GM18861 (cell line): ENCODE measurements at regions not wholly inside any gene's neighbourhood (a gene's known extent, or its start where the extent isn't known, plus 50 kb on each side); places are given as distances from the start of the nearest gene placed in this dataset.

ENCODE experiments used
- ATAC-seq: cut with Tn5 transposase; IDR thresholded peaks from one replicate; pipeline ENCODE4 v1.9.1; 2021; ENCODE audit not compliant: unreplicated experiment

DNA sequence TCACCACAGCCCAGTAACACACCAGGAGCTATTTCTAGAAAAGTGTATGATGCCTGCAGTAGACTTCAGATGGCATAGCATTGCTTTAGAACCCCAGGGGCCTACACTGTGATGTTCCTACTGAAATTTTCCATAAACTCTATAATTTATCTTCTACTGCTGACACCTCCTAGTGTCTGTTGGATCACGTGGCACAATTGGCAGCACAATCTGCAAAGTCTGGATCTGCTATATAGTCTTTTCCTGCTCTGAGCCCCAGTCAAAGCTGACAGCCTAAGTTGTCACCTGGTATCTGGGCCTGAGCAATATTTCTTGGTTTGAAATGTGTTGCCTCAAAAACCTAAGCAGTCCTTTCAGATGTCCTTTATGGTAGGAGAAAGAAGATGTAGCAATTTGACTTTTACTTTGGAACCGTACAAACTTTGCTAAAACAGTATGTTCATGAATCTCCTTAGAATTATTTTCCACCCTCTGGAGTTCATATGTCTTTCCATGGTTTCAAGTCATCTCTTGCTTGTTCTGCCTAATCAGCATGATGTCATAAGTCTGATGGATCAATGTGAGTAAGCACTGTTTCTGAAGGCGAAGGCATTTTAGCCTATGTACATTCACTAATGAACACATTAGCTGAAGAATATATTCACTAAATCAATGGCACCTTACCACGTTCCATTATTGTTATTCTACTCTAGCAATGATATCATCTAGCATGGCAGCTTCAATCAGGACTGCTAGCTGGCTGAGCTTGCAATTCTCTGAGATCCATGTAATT is 536.5 kb upstream of the NBEA start:
- ATAC-seq: no peak

DNA sequence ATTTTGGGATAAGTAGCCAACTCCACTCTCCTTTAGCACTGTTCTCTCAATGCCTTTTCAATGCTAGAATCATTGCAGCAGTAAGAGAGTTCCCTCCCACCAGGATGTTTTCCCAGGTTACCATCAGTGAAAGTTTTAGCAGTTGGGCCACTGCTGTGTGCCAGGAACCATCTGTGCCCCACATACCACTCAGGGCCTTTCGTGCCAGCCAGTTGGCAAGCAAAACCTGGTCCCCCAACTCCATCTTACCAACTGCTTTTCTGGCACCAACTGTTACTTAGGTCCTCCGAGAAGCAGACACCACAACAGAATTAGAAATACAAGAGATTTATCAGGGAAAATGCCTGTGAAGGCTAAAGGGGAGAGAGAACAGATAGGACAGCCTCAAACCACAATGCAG is 533.4 kb upstream of the NBEA start:
- no peak for ATAC-seq

- ATAC-seq: no peak
These were observed 532.4 kb upstream of the NBEA start for GRCh38 chr13:34409496-34410182.

GRCh38 chr13:34410678-34411077 is 531.4 kb upstream of the NBEA start:
- ATAC-seq: no peak

GRCh38 chr13:34411177-34411576 is 530.9 kb upstream of the NBEA start:
- ATAC-seq: no peak

GRCh38 chr13:34411894-34412293 is 530.2 kb upstream of the NBEA start:
- no peak for ATAC-seq

DNA sequence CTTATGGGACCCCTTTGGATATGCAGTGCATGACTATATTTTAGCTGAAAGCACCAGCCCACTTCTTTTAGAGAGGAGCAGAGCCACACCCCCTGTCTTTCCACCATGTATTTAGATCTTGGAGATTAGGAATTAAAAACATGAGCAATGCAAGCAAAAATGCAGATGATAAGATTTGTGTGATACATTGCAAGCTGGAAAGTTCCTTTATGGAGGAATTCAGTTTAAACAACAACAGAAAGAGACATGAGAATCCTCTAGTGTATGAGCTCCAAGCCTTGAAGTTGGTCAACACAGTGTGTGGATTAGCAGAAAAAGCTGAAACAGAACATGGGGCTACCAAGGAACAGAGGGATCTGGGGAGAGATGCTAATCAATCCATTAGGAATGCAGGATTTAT is 529.8 kb upstream of the NBEA start:
- ATAC-seq: no peak

DNA sequence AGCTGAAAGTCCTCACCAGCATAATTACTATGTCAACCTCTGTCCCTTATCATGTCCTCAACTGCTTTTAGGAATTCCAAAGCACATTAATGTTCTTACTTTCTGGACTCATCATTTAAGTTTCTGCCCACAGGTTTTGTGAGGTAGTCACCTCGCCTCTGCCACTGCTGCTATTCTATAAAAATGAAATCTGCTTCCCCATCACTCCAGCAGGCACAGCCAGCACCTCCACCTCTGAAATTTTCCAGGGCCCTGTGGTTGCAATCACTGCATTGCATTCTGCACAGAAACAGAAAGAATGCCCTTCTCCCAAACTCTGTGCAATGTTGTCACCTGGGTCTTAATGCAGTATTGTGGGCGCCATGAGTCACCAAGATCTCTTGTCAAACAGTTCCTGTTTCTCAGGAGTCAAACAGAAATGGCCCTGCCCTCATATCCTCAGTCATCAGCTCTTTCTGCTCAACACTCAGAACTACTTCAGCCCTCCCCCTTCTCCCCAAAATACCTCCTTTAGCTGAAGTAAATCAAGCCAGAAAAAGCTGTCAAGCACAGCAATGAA is 529.2 kb upstream of the NBEA start:
- ATAC-seq: no peak

DNA sequence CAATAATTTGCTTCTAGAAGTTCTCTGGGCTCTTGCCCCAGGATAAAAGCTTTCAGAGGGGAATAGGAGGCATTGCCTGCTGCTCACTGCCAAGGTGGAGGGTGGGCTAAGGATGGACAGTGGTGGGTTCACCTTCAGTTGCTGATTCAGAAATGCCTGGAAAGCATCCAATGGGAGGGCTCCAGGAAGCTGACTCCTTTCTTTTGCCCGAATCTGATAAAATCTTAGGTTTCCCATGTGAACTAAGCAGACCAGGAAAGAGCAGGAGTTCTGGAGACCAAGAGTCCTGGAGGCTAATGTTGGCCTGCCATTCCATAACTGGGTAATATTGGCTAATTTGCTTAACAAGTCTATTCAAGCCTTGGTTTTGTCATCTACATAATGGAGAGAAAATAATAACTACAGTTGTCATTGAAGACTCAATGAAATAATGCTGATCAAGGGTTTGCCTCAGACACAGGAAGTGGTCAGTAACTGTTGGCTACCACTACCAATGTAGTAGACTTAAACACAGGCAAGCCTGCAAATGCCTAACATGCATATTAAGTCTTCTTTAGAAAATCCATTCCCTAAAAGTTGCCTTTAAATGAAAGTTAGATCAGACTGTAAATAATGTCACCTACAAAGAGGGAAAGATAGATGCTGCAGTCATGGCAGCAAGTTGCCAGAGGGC is 528.4 kb upstream of the NBEA start:
- ATAC-seq: no peak

- ATAC-seq: no peak
These were observed 527.5 kb upstream of the NBEA start for GRCh38 chr13:34414616-34415015.

DNA sequence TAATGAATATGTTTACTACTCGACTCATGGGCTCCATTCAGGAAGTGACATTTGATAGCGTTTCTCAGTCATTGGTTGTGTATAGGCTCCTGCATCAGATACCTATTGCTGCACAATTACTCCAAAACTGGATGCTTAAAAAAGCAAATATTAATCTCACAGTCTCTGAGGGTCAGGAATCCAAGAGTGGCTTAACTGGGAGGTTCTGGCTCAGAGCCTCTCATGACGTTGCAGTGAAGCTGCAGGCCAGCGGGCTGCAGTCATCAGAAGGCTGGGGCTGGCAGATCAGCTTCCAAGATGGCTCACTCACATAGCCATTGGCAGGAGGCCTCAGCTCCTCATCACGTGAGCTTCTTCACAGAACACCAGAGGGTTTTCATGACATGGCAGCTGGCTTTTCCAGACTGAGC is 525.1 kb upstream of the NBEA start:
- no peak for ATAC-seq

DNA sequence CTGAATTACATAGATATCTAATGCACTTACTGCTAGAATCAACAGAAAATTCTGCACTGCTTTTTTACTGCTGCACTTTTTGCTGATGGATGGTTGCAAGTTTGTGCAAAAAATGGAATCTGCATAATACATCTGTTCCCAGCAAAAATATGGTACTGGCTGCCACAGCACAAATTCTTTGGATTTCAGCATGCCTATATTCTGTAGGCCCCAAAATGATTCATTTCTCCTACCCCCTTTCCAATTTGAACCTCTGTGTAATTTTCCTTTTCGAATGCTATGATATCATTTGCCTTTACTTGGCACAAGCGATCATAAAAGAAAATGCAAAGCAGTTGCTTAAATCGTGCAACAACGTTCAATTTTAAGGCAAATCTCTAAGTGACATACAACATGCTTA is 524.2 kb upstream of the NBEA start:
- no peak for ATAC-seq

GRCh38 chr13:34419025-34419424 is 523.0 kb upstream of the NBEA start:
- ATAC-seq: no peak

- ATAC-seq: no peak
These were observed 522.3 kb upstream of the NBEA start for GRCh38 chr13:34419755-34420154.

DNA sequence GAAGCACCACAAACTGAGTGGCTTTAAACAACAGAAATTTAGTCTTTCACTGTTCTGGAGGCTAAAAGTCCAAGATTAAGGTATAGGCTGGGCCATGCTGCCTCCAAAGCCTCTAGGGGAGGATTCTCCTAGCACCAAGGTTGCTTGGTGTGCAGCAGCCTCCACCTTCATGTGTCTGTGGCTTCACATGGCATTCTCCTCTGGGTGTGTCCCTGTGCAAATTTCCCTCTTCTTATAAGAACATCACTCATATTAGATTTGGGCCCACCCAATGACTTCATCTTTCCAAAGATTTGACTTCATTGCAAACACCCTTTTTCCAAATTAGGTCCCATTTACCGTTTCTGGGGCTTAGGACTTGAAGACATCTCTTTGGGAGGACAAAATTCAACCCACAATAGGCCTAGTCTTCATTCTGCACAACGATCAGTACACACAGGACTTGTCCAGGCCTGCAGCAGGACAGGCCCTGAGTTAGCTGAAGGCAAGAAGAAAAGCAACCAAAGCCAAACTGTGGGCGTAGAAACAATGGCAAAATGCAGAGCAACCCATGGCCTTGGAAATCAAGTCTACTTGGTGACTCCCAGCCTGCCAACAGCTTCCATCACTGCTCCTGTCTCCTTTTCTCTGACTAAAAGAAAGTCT is 521.2 kb upstream of the NBEA start:
- ATAC-seq: no peak

GRCh38 chr13:34421347-34421719 is 520.7 kb upstream of the NBEA start:
- no peak for ATAC-seq

DNA sequence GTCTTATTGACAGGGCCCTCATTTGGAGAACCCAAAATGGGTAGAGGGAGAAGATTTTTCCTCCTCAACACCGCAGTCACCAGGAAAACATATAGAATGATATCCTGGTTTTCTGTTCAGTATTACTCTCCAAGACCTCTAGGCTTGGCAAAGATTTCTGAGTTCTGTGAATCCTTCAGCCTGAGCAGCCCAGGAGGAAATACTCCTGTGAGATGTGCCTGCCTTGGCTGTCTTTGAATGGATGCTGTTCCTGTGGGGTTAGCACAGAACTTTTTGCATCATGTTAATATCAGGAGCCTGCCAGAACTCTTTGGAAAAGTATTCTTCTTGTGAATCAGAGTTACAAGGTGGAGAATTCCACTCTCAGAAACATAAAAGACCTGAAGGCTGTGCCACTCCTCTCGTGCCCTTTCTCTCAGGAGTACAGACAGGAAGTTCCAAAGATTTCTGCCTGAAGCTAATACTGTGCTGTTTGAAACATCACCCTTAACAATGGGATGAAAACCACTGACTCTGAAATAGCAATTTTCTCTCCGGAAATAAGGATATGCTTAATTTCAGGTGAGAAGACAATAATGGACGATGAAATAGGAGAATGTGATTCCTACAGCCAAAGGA is 520.1 kb upstream of the NBEA start:
- no peak for ATAC-seq

DNA sequence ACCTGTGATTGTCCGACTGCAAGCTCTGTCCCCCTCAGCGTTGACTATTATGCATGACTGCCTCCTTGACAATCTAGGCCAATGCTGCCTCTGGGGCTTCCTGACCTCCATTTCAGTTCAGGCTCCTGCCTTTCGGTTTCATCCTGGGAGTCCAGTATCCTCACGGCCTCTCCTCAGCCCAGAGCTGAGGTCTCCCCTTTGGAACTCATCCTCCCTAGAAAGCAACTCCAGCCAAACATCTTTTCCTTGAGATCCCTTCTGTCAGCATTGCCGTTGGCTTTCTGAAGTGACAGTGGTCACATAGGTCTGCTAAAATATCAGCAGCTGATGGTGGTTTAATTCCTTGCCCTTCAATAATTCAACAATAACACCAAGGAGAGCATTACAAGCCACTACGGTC is 519.1 kb upstream of the NBEA start:
- ATAC-seq: no peak

DNA sequence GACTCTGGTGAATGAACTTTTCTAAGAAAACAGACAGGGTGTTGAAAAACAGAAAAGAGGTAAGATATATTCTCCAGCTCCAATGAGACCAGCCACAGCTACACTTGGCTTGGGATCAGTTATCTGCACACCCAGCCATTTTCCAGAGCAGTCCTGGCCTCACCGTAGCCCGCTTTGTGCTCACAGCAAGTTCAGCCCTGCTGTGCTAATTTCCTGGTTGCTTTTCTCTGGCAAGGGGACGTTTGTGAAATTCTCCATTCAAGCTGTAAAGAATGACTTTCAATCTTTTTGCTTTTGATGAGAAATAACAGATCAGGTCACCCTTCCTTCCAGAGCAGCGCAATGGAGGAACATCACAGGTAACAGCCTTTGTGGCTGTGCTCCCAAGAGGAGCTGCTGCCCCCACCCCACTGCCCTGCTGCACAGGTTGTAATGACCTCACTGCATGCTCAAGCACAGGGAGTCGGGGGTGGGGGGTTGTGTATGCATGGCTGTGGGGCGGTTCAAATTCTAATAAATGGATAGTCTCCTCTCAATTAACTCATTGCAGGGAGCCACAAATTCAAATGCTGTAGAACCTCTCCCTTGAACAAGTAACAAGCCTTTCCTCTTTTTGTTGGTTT is 516.6 kb upstream of the NBEA start:
- ATAC-seq: no peak

GRCh38 chr13:34428911-34429310 is 513.2 kb upstream of the NBEA start:
- ATAC-seq: no peak

DNA sequence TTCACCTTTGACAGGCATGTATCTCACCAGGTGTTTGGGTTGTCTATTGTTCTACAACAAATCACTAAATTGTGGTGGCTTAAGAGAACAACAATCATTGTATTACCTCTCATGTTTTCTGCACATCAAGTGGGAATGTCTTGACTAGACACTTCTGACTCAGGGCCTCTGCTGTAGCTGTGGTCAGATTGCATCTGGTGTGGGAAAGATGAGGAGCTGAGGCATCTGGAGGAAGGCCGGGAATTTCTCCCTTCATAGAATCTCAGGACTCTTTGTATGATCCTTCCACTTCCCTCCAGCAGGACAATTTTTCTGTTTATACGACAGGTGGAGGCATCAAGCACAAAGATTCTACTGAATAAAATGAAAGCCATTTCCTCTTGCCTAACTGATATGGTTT is 511.8 kb upstream of the NBEA start:
- no peak for ATAC-seq
